ENCODE measurements at regions not wholly inside any gene's neighbourhood (a gene's known extent, or its start where the extent isn't known, plus 50 kb on each side); places are given as distances from the start of the nearest gene placed in this dataset.

DNA sequence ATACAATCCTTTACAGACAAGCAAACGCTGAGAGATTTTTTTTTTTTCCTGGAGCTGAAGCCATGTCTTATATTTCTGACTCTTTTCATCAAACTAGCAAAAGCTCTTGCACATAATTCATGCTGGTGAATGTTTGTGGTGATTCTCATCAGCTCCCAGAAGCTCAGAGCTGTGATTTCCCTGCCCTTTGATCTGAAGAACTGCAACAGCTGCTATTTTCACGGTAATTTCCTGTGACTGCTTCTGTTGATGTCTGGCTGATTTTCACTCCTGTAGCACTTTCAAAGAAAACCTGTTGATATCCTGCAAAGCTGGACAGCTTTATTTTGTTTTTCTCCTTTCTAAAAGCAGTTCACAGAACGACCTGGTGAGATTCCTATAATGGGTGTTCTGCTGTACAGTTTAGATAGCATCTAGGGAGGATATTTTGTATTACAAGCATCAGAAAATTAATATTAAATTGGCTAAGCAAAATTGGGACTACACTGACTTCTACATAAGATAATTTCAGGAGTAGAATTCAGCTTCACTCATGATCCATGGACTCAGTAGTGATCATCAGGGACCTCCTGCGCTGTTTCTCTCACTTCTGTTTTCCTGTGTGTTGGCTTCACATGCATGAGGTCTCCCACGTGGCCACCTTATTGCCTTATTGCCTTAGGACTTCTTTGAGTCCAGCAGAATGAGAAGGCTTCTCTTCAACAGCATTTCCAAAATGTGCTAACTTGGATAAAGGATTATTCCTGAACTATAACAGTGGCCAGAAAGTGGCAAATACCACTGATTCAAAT is 1111.6 kb upstream of the SORCS1 start:
- H3K27me3 ChIP-seq (ENCODE audit: control insufficient read depth, insufficient read depth, low read length), result no peaks in the 10 kb centered on the region
- no peak overlapping the region for H3K4me3 ChIP-seq (ENCODE audit: low read depth in 2 of 2, low read length in 2 of 2)
- in situ Hi-C loops (cut with HindIII; ENCODE audit: low pct_unique_long_range_greater_than_20kb, low sequenced_read_pairs), result no loop called here
- TF ChIP-seq POLR2AphosphoS5 (IDR thresholded peaks at IDR 0.05; ENCODE audit: low read depth, low read length), result no peak
- no peak for TF ChIP-seq SIN3A (IDR thresholded peaks at IDR 0.05; ENCODE audit: borderline replicate concordance, insufficient read depth, low read depth, low read length)
- no peak for TF ChIP-seq TCF7L2 (IDR thresholded peaks at IDR 0.05; ENCODE audit: low read depth, low read length)
- TF ChIP-seq, protein P1, sequence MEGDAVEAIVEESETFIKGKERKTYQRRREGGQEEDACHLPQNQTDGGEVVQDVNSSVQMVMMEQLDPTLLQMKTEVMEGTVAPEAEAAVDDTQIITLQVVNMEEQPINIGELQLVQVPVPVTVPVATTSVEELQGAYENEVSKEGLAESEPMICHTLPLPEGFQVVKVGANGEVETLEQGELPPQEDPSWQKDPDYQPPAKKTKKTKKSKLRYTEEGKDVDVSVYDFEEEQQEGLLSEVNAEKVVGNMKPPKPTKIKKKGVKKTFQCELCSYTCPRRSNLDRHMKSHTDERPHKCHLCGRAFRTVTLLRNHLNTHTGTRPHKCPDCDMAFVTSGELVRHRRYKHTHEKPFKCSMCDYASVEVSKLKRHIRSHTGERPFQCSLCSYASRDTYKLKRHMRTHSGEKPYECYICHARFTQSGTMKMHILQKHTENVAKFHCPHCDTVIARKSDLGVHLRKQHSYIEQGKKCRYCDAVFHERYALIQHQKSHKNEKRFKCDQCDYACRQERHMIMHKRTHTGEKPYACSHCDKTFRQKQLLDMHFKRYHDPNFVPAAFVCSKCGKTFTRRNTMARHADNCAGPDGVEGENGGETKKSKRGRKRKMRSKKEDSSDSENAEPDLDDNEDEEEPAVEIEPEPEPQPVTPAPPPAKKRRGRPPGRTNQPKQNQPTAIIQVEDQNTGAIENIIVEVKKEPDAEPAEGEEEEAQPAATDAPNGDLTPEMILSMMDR (IDR thresholded peaks at IDR 0.05), result no peak
- TF ChIP-seq, protein P2, sequence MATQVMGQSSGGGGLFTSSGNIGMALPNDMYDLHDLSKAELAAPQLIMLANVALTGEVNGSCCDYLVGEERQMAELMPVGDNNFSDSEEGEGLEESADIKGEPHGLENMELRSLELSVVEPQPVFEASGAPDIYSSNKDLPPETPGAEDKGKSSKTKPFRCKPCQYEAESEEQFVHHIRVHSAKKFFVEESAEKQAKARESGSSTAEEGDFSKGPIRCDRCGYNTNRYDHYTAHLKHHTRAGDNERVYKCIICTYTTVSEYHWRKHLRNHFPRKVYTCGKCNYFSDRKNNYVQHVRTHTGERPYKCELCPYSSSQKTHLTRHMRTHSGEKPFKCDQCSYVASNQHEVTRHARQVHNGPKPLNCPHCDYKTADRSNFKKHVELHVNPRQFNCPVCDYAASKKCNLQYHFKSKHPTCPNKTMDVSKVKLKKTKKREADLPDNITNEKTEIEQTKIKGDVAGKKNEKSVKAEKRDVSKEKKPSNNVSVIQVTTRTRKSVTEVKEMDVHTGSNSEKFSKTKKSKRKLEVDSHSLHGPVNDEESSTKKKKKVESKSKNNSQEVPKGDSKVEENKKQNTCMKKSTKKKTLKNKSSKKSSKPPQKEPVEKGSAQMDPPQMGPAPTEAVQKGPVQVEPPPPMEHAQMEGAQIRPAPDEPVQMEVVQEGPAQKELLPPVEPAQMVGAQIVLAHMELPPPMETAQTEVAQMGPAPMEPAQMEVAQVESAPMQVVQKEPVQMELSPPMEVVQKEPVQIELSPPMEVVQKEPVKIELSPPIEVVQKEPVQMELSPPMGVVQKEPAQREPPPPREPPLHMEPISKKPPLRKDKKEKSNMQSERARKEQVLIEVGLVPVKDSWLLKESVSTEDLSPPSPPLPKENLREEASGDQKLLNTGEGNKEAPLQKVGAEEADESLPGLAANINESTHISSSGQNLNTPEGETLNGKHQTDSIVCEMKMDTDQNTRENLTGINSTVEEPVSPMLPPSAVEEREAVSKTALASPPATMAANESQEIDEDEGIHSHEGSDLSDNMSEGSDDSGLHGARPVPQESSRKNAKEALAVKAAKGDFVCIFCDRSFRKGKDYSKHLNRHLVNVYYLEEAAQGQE (IDR thresholded peaks at IDR 0.05; ENCODE audit: insufficient read depth in 1 of 2, low read depth in 2 of 2, low read length in 1 of 2), result no peak
- no peak overlapping the region for H3K27ac ChIP-seq (ENCODE audit: low read length)
- DNase-seq (ENCODE audit: low read depth, low spot score), result no peak
- BruUV-seq (replicated peaks), result no TSS peak
- no peak for ATAC-seq
- H3K4me1 ChIP-seq (ENCODE audit: control insufficient read depth, insufficient read depth, low read length), result no peaks in the 10 kb centered on the region
- no peaks in the 10 kb centered on the region for H3K36me3 ChIP-seq (ENCODE audit: control insufficient read depth, insufficient read depth, low read length)
- ChIA-PET CTCF (no interaction called here), POLR2A (no interaction called here)
- H3K9me3 ChIP-seq (ENCODE audit: control insufficient read depth, insufficient read depth, low read depth, low read length), result no peaks in the 10 kb centered on the region
- intact Hi-C loops (cut with micrococcal nuclease; ENCODE audit: unreplicated experiment), result no loop called here

DNA sequence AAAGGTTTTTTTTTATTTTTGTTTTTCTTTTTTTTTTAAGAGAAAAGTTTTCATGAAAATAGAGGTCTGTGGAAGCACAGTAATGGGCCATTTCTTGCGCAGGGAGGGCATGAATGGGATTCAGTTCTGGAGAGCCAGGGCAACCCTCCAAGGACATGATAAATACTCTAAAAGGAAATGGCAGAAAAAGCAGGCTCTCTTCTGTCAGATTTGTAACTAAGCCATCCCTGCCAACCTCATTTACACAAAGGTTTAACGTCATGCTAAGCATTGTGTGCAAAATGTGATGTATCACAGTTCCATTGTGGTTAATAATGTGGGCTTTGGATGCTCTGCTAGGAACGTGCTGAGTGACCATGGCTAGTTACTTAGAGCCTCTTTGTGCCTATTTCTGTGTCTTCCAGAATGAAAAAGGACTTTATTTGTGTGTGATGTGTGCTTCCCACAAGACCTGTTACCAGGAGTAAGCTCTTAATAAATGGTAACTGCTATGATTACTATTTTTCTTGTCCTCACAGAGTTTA is 1095.9 kb upstream of the SORCS1 start:
- ATAC-seq, result no peak
- intact Hi-C loops (cut with micrococcal nuclease; ENCODE audit: unreplicated experiment) (no loop called here), in situ Hi-C loops (cut with HindIII; ENCODE audit: low pct_unique_long_range_greater_than_20kb, low sequenced_read_pairs) (no loop called here)
- ChIA-PET POLR2A (no interaction called here), CTCF (no interaction called here)
- no peaks in the 10 kb centered on the region for H3K9me3 ChIP-seq (ENCODE audit: control insufficient read depth, insufficient read depth, low read depth, low read length)
- no peaks in the 10 kb centered on the region for H3K27me3 ChIP-seq (ENCODE audit: control insufficient read depth, insufficient read depth, low read length)
- no peak overlapping the region for H3K27ac ChIP-seq (ENCODE audit: low read length)
- no peaks in the 10 kb centered on the region for H3K36me3 ChIP-seq (ENCODE audit: control insufficient read depth, insufficient read depth, low read length)
- no peak overlapping the region for H3K4me3 ChIP-seq (ENCODE audit: low read depth in 2 of 2, low read length in 2 of 2)
- DNase-seq (ENCODE audit: low read depth, low spot score), result no peak
- H3K4me1 ChIP-seq (ENCODE audit: control insufficient read depth, insufficient read depth, low read length), result no peaks in the 10 kb centered on the region
- TF ChIP-seq, protein P2 (IDR thresholded peaks at IDR 0.05; ENCODE audit: insufficient read depth in 1 of 2, low read depth in 2 of 2, low read length in 1 of 2), result no peak
- TF ChIP-seq SIN3A (IDR thresholded peaks at IDR 0.05; ENCODE audit: borderline replicate concordance, insufficient read depth, low read depth, low read length), result no peak
- TF ChIP-seq, protein P1 (IDR thresholded peaks at IDR 0.05), result no peak
- TF ChIP-seq POLR2AphosphoS5 (IDR thresholded peaks at IDR 0.05; ENCODE audit: low read depth, low read length), result no peak
- TF ChIP-seq TCF7L2 (IDR thresholded peaks at IDR 0.05; ENCODE audit: low read depth, low read length), result no peak
- BruUV-seq (replicated peaks), result no TSS peak

Data from Panc1 (cell line).